A549 (cell line): ENCODE measurements at regions not wholly inside any gene's neighbourhood (a gene's known extent, or its start where the extent isn't known, plus 50 kb on each side); places are given as distances from the start of the nearest gene placed in this dataset.

Experiments used
- ATAC-seq, 2 experiments: fragments of 200-7000 bp in 1 of 2; fragments of >200 bp in 1 of 2; cut with Nextera tagmentation in 1 of 2; cut with Tn5 transposase in 1 of 2; 3 replicates each; pipeline versions ENCODE4 v1.8.0 to v1.9.1; 2018 to 2020; ENCODE audit warnings: mild to moderate bottlenecking in 1 of 2, moderate library complexity in 1 of 2
- CTCF ChIA-PET: fragments of 300-600 bp; sonication (Branson Sonifier 250); formaldehyde crosslinking; extraction: SDS; loops from one replicate; lab custom pipeline; 2021; ENCODE audit warnings: antibody characterized with exemption, inconsistent platforms; lab: Yijun Ruan, JAX
- POLR2A ChIA-PET: fragments of 350-600 bp; formaldehyde crosslinking; extraction: SDS; loops from one replicate; lab custom pipeline; 2021; ENCODE audit warnings: antibody characterized with exemption, inconsistent platforms; lab: Yijun Ruan, JAX
- DNase-seq, 2 experiments: peaks; one replicate each; pipeline versions ENCODE4 v3.0.0 to v3.0.0-alpha.2; 2011 to 2016; ENCODE audit warnings: low read depth in 1 of 2, low spot score in 1 of 2
- FAIRE-seq: peaks from 2 replicates; lab custom pipeline; 2011; peaks lifted over from hg19 to GRCh38; lab: Jason Lieb, UNC
- H3K27ac ChIP-seq, 2 experiments: fragments of >200 bp; sonication (Bioruptor Twin); formaldehyde crosslinking; 3 replicates each; pipeline ENCODE4 v1.5.1; 2016 to 2017
- H3K4me1 ChIP-seq: fragments of >200 bp; sonication (Bioruptor Twin); formaldehyde crosslinking; 3 replicates; pipeline ENCODE4 v1.6.1; 2016
- H3K4me2 ChIP-seq: fragments of >200 bp; sonication (Bioruptor Twin); formaldehyde crosslinking; 3 replicates; pipeline ENCODE4 v1.6.1; 2016
- H3K4me3 ChIP-seq: fragments of >200 bp; sonication (Bioruptor Twin); formaldehyde crosslinking; 3 replicates; pipeline ENCODE4 v1.5.1; 2016
- H3K9me3 ChIP-seq: fragments of >200 bp; sonication (Bioruptor Twin); formaldehyde crosslinking; 3 replicates; pipeline ENCODE4 v1.6.1; 2016
- ATOH8 ChIP-seq: fragments of 250-450 bp; sonication (Bioruptor Pico); IDR thresholded peaks from 2 replicates; pipeline ENCODE4 v1.5.0; 2020; ENCODE audit warnings: low read depth, mild to moderate bottlenecking, moderate library complexity
- EHMT2 ChIP-seq: fragments of 200-600 bp; sonication (generic); IDR thresholded peaks from 2 replicates; pipeline ENCODE4 v1.6.1; 2016; ENCODE audit warnings: antibody characterized with exemption, low read depth, mild to moderate bottlenecking, moderate library complexity
- ELK1 ChIP-seq: fragments of 150-350 bp; IDR thresholded peaks from 2 replicates; pipeline ENCODE4 v1.6.1; 2014; ENCODE audit warnings: low read depth, mild to moderate bottlenecking, low read length
- FOSB ChIP-seq: fragments of 250-450 bp; sonication (Bioruptor Pico); IDR thresholded peaks from 2 replicates; pipeline ENCODE4 v1.5.0; 2020; ENCODE audit warnings: mild to moderate bottlenecking, moderate library complexity
- HDAC2 ChIP-seq: fragments of 200-600 bp; sonication (generic); IDR thresholded peaks from 2 replicates; pipeline ENCODE4 v1.6.1; 2016
- HEYL ChIP-seq: fragments of 250-450 bp; sonication (Bioruptor Pico); IDR thresholded peaks from 2 replicates; pipeline ENCODE4 v1.8.0; 2021; ENCODE audit warnings: mild to moderate bottlenecking, moderate library complexity
- HOXB5 ChIP-seq: fragments of 250-450 bp; sonication (Bioruptor Pico); IDR thresholded peaks from 2 replicates; pipeline ENCODE4 v1.5.0; 2020; ENCODE audit warnings: mild to moderate bottlenecking, moderate library complexity
- JUN ChIP-seq, 2 experiments: fragments of >200 bp; sonication (Bioruptor Twin); formaldehyde crosslinking; IDR thresholded peaks; 2 replicates in 1 of 2; 3 replicates in 1 of 2; pipeline ENCODE4 v1.6.1; 2016 to 2017
- KDM1A ChIP-seq: fragments of 200-600 bp; sonication (generic); IDR thresholded peaks from 2 replicates; pipeline ENCODE4 v1.6.1; 2016; ENCODE audit warnings: low read depth, mild to moderate bottlenecking
- KDM5A ChIP-seq: fragments of 200-600 bp; sonication (generic); IDR thresholded peaks from 2 replicates; pipeline ENCODE4 v1.6.1; 2016; ENCODE audit warnings: antibody characterized with exemption, mild to moderate bottlenecking
- NR3C1 ChIP-seq: fragments of >200 bp; sonication (Bioruptor Twin); formaldehyde crosslinking; IDR thresholded peaks from 3 replicates; pipeline ENCODE4 v1.6.1; 2017
- PBX3 ChIP-seq: IDR thresholded peaks from 2 replicates; pipeline ENCODE4 v1.6.1; 2012
- PHF8 ChIP-seq: fragments of 200-600 bp; sonication (generic); IDR thresholded peaks from 2 replicates; pipeline ENCODE4 v1.6.1; 2016; ENCODE audit warnings: low read depth, mild to moderate bottlenecking, antibody characterized with exemption, moderate library complexity, borderline replicate concordance
- POLR2A ChIP-seq: IDR thresholded peaks from 2 replicates; pipeline ENCODE4 v1.6.1; 2012; ENCODE audit warnings: mild to moderate bottlenecking, low read length
- POLR2AphosphoS2 ChIP-seq: conservative IDR thresholded peaks from 2 replicates; pipeline ENCODE4 v1.6.1; 2012; ENCODE audit warnings: low read length, improper control_type of control experiment, inconsistent platforms
- RCOR1 ChIP-seq: fragments of 150-350 bp; IDR thresholded peaks from 2 replicates; pipeline ENCODE4 v1.6.1; 2014; ENCODE audit warnings: antibody characterized with exemption, low read length, low read depth
- REST ChIP-seq: fragments of 200-600 bp; sonication (generic); IDR thresholded peaks from 2 replicates; pipeline ENCODE4 v1.6.1; 2016; ENCODE audit warnings: antibody characterized with exemption, mild to moderate bottlenecking, moderate library complexity
- RNF2 ChIP-seq: fragments of 200-600 bp; sonication (generic); IDR thresholded peaks from 2 replicates; pipeline ENCODE4 v1.6.1; 2016; ENCODE audit warnings: low read depth, mild to moderate bottlenecking, antibody characterized with exemption, moderate library complexity, borderline replicate concordance
- SREBF2 ChIP-seq: fragments of 450-650 bp; IDR thresholded peaks from 2 replicates; pipeline ENCODE4 v1.6.1; 2014; ENCODE audit warnings: mild to moderate bottlenecking, moderate library complexity
- WGBS: methylation state at CpG from one replicate; pipeline ENCODE4 v1.1.6; 2017; ENCODE audit errors: missing lambda C conversion rate; 5-methylcytosine and 5-hydroxymethylcytosine counted together

GRCh38 chr18:61643884-61644647 lies 248.7 kb downstream of the RNF152 start (continued):
- TF ChIP-seq PBX3 (no peak), POLR2AphosphoS2 (no peak), KDM1A (no peak), HOXB5 (CRISPR knock-in tag) (no peak), ELK1 (no peak), POLR2A (no peak)

- no peak for FAIRE-seq
- POLR2A ChIA-PET = no interaction called here
- no peak overlapping the region for H3K27ac ChIP-seq
- TF ChIP-seq FOSB (CRISPR knock-in tag) (no peak), EHMT2 (no peak), JUN (IDR thresholded peaks at IDR 0.05) (no peak), ATOH8 (CRISPR knock-in tag) (no peak), NR3C1 (no peak), KDM5A (no peak), REST (no peak), PHF8 (no peak), KDM1A (no peak)
- TF ChIP-seq, all 56 proteins: peak for 0
- ATAC-seq (no peak), DNase-seq (no peak)
- H3K4me1 ChIP-seq = no peaks in the 10 kb centered on the region
- no peak overlapping the region for H3K4me3 ChIP-seq
- CTCF ChIA-PET = no interaction called here
- H3K4me2 ChIP-seq = no peak overlapping the region
- 40% methylated on average over 2 of the region's 2 CpGs for WGBS
- no peaks in the 10 kb centered on the region for H3K9me3 ChIP-seq
Observed at GRCh38 chr18:61639886-61640285, 252.9 kb downstream of the RNF152 start.

GRCh38 chr18:61637905-61638595 lies 254.8 kb downstream of the RNF152 start:
- no peak overlapping the region for H3K27ac ChIP-seq
- FAIRE-seq (no peak), DNase-seq (no peak), ATAC-seq (no peak)
- ChIA-PET POLR2A (no interaction called here), CTCF (interaction anchor here (1.3 to 1.8 kb wide), 2 partner anchors 56 to 263 kb away, joined by 4 read pairs; no protein-coding TSS in a partner anchor)
- H3K4me1 ChIP-seq = no peaks in the 10 kb centered on the region
- no peak overlapping the region for H3K4me3 ChIP-seq
- TF ChIP-seq PBX3 (no peak), RNF2 (no peak), KDM5A (no peak), ATOH8 (CRISPR knock-in tag) (no peak), HDAC2 (no peak), SREBF2 (no peak), HEYL (CRISPR knock-in tag) (no peak), RCOR1 (no peak)
- H3K4me2 ChIP-seq = no peak overlapping the region
- WGBS = 43% methylated on average over 3 of the region's 4 CpGs
- no peaks in the 10 kb centered on the region for H3K9me3 ChIP-seq
